GM18873 (cell line): ENCODE measurements at regions not wholly inside any gene's neighbourhood (a gene's known extent, or its start where the extent isn't known, plus 50 kb on each side); places are given as distances from the start of the nearest gene placed in this dataset.
A peak's percentile ranks its signal among the peaks of the same experiment; 100 is the strongest.

Experiments
- ATAC-seq: cut with Tn5 transposase; IDR thresholded peaks from one replicate; pipeline ENCODE4 v1.9.1; 2021; ENCODE audit warnings: mild to moderate bottlenecking, moderate library complexity, moderate number of reproducible peaks; ENCODE audit not compliant: unreplicated experiment, low FRiP score

- ATAC-seq, result no peak
Observed at GRCh38 chr2:8216397-8216796, 465.5 kb upstream of the ID2 start.

- ATAC-seq, result no peak
Observed at GRCh38 chr2:8217468-8218030, 464.3 kb upstream of the ID2 start.

GRCh38 chr2:8219096-8219495 is 462.8 kb upstream of the ID2 start:
- no peak for ATAC-seq

- no peak for ATAC-seq
Observed at GRCh38 chr2:8219631-8220355, 462.1 kb upstream of the ID2 start.

GRCh38 chr2:8222979-8223694 is 458.7 kb upstream of the ID2 start:
- no peak for ATAC-seq

GRCh38 chr2:8223695-8224346 is 458.0 kb upstream of the ID2 start:
- no peak for ATAC-seq

- no peak for ATAC-seq
Observed at GRCh38 chr2:8224347-8225190, 457.3 kb upstream of the ID2 start.

- no peak for ATAC-seq
Observed at GRCh38 chr2:8225266-8225665, 456.6 kb upstream of the ID2 start.

- ATAC-seq, result no peak
Observed at GRCh38 chr2:8225798-8226197, 456.1 kb upstream of the ID2 start.

- peak; percentile 73 for ATAC-seq
Observed at GRCh38 chr2:8229546-8229986, 452.3 kb upstream of the ID2 start.

- no peak for ATAC-seq
Observed at GRCh38 chr2:8230466-8230865, 451.4 kb upstream of the ID2 start.

- ATAC-seq, result no peak
Observed at GRCh38 chr2:8231902-8232301, 450.0 kb upstream of the ID2 start.

- ATAC-seq, result no peak
Observed at GRCh38 chr2:8232871-8233270, 449.0 kb upstream of the ID2 start.

- peak; percentile 38 for ATAC-seq
Observed at GRCh38 chr2:8234253-8234652, 447.6 kb upstream of the ID2 start.

- peak; percentile 97 for ATAC-seq
Observed at GRCh38 chr2:8234757-8235374, 447.0 kb upstream of the ID2 start.

GRCh38 chr2:8235419-8235818 is 446.4 kb upstream of the ID2 start:
- no peak for ATAC-seq

GRCh38 chr2:8236391-8236790 is 445.5 kb upstream of the ID2 start:
- no peak for ATAC-seq

- ATAC-seq, result no peak
Observed at GRCh38 chr2:8238521-8239230, 443.2 kb upstream of the ID2 start.

- no peak for ATAC-seq
Observed at GRCh38 chr2:8239531-8240088, 442.2 kb upstream of the ID2 start.
